NCI-H2196 (cell line): ENCODE measurements at regions not wholly inside any gene's neighbourhood (a gene's known extent, or its start where the extent isn't known, plus 50 kb on each side); places are given as distances from the start of the nearest gene placed in this dataset.

ENCODE experiments used
- DNase-seq: peaks from one replicate; lab custom pipeline; 2025; ENCODE audit not compliant: unreplicated experiment; lab: John Stamatoyannopoulos, UW

DNA sequence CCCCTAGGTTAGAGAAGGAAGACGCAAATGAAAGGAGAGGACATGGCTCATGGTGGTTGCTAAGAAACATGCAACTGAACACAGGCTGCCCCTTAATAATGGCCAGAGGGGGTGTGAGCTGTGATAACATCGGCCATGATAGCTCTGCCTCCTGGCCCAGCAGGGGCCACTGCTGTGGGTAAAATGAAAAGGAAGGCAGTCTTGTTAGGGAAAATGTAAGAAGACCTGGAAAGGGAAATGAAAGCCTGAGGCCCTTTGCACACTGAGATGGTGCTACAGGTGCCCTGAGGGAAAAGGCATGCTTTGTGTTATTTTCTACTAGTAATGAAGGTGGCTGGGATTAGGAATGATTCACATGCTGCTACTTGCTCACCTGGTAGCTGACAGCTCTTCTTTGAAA lies 123.6 kb upstream of the MID1 start:
- no peak for DNase-seq

DNA sequence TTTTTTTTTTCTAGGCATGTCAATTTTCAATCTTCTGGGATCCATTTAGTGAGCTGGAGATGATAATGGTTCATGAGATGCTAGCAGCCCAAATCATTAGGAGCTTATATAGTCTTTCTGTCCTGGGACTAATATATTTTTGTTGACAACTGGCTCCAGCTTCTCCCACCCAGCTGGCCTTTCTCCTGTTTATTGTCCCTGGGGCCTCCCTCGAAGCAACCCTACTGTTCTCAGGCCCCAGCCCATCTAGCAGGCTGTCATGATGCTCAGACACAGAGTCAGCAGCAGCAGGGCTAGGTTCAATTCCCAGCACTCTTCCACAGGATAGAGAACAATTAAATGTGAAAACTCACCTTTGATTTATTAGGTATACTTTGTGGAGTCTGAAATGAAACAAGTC lies 127.6 kb upstream of the MID1 start:
- no peak for DNase-seq

DNA sequence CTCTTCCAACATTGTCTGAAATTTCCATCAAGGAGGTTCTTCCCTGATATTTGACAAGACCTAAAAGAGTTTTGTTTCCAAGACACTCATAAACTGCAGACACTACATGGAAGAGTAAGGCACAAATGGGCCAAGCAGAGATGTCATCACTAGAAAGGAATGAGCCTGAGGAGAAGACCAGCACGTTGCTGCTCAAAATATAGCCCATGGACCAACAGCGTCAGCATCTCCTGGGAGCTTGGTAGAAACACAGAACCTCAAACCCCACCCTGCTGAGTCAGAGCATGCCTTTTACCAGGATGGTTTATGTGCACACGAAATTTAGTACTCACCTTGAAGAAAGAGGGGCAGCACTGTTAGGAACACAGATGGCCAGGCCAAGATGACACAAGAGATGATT lies 128.7 kb upstream of the MID1 start:
- DNase-seq, result no peak

DNA sequence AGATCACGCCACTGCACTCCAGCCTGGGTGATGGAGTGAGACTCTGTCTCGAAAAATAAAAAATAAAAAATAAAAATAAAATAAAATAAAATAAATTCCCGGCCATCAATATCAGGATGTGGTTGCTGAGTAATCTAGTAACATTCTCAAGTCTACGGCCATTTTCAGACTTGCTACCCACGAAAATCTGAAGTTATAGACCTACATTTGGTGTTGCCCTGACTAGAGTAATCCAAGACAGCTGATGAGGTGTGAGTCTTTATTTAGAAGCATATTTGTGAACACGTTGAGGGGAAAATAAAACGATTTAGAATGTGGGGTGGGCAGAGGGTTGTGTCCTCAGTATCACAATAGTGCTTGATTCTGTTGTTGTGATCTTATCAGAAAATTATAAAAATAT lies 130.2 kb upstream of the MID1 start:
- DNase-seq, result no peak

DNA sequence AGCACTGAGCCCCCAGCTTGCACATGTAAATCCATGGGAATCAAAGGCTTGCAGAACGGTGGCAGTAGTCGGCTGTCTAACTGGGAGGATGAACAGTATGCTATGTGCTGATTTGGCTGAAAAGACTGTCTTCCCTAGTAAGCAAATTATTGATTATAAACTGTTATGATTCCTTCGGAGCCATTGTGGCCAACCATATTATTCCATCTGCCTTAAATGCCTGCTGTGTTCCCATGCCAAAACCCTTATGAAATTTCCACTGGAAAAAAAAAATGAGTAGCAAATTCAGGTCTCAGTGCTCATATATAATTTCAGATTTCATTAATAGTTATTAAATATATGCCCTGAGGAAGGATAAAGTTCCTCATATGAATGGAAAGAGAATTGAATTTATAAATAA lies 132.7 kb upstream of the MID1 start:
- DNase-seq, result no peak

DNA sequence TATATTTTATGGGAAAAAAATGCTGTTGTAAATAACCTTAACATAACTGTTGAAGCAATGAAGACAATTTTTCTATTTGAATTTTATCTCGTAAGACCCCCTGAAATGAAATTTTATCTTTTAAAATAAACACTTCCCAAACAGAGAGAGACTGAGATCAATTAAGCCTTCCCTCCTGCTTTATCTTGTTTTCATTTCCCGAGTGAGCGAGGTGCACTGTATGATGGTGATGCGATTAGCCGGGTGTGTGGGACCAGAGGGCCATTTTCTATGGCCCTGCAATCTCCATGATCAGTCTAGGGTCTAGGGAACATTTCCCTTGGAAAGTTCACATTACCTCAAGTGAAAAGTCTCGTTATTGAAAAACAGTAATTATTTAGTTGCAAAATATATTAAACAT lies 134.1 kb upstream of the MID1 start:
- DNase-seq, result no peak

DNA sequence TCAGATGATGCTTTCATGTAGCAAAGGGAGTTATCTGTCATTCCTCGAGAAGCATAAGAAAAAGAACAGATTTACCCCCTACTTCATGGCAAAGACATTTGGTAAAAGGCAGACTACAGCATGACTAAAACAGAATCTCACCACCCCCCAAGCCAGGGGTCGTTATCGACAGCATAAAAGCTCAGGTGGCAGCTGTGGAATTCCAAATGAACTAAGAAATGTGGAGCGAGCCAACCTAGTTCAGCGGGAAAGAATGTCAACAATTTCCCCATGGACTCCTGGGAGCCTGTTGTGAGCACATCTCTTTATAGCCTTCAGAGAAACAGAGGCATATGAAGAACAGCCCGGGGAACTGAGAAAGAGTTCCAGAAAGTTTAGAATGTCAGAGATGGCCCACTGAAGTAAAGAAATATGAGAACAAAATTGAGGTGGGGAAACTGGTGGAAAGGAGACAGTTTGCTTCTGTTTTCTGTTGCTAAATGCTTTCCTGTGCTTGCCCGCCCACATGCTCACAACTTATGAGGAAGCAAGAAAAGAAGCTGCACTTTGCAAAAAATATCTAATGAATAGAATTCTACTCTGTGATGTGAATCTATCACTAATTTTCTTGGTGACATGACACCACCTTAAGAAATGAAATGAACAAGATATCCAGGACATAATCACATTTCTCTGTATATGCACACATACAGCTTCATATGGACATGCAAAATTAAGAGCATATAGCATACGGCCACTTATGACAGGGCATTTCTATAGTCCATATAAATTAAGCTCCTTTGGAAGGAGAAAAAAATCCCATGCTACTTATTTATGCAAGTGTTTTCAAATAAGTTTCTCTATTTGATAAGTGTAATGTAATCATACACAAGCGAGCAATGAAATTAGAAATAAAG lies 135.3 kb upstream of the MID1 start:
- DNase-seq, result no peak

DNA sequence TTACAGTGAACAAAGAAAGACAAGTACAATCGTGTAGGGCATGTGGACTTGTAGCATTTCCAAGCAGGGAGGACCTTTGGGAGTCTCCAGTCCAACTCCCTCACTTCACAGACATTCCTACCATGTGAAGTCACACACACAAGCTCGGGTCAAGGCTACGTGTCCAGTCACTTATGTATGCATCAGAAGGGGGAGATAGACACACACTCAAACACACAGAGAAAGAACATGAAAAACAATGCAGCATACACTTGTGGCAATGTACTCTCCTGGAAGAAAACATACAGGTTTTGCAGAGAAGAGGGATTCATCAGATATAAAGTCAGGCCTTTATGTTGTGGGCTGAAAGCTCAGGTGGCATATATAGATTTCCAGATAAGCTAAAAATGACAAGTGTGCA lies 136.1 kb upstream of the MID1 start:
- no peak for DNase-seq

DNA sequence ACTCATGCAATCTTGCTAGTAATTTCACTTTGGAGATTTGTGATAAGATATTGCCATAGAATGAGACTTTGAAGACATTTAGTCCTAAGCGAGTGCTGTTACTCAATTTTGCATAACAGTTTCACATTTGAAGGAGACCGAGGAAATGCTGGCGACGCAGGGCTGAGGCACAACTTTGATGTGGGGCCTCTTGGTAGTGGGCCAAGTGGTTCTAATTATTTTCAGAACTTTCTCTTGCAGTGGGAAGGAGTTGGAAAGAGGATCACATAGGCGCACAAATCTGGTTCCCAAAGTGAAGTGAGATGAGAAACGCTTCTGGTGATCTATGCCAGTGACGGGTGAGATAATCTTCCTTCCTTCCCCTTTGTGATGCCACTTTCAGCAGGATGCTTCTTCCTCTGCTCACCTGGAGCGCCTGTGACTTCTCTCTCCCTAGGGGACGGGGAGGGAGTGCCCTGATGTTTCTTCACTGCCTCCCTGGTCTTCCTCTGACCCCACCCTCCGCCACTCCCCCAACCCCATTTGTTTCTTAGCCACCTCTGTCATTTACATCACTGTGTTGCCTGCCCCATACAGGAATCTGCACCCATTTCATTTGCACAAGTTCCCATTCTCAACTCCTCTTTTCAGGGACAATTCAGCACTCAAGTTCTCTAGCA lies 138.9 kb upstream of the MID1 start:
- DNase-seq, result no peak

DNA sequence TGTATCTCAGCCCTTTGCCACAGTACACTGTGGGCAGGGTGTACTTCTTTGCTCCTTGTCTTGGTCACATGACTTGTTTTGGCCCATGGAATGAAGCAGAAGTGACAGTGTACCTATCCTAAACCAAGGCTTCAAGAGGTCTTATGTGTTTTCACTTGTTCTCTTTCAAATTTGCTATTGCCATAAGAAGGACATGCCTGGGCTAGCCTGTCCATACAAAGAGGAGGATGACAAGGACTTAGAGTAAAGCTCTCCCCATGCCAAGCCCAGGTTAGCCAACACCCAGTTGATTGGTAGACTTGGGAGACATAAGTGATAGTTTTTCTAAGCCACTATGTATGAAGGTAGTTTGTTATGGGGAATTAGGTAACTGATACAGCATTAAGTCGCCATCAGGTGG lies 141.1 kb upstream of the MID1 start:
- DNase-seq, result no peak

DNA sequence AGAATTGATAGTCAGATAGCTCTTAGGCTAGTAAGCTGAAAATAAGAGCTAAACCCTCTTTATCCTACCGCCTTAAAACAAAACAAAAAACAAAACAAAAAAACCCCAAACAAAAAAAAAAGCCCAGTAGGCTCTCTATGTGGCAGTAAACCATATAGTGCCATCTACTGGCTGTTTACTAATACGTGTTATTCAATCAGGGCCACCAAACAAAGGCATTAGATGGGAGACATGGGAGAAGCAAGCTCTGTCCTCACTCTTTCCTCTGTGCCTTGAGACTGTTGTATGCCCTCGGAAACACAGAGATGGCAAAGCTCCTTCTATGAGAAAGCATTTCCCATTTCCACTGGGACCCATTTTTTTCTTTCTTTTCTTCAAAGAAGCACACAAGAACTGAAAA lies 148.8 kb upstream of the MID1 start:
- peak; percentile 51 for DNase-seq

DNA sequence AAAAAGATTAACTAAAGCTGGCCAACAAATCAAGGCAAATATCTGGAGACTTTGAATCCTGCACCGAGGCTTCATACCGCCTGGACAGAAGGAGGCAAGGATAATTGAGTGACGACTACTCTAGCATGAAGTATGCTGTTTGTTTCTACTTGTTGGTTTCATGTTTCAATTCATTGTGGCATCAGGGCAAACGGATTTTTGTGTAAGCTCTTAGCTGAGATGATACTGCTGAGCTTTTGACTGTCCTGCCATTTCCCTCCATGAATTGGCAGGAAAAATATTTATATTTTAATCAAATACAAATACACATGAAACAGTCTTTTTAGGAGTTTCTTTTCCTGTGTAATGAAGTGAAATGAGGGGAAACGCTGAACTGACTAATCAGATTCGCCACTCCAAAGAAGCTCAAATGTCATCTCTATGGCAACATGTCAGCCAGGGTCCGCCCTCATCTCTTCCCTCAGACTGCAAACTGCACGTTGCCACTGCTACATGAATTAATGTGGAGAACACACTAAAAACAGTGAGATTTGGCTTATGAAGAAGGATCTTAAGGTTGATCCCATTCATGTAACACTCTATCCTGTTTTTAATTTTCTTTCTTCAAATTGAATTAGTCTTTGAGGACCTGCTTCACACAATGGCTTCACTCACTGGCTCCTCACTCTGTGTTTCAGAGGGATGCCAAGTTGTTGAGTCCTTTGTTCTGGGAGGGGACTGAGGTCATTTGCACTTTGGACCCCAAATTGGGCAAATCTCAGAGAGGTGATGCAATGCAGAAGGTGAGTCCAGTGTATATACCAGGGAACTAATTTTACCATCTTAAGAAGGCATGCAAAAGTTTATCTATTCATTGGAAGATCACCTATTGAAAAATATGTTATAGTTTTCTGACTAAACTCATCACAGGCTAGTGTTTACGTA lies 149.6 kb upstream of the MID1 start:
- DNase-seq, result peak; percentile 56

DNA sequence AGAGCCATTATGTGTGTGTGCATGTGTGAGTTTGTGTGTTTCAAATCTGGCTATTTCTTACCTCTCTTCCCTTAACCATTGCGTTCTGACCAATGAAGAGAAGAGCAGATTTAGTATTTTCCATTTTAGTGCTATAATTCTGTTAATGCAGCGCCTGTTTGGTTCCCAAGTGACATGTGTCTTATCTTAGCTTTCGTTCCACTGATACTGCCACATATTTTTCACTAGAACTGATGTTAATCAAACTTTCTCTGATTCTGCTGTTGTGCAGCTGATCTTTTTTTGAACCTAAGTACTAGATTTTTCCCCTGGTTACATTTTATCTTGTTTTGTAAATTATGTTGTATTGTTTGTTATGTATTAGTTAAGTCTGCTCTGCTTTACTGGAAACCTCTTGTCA lies 152.9 kb upstream of the MID1 start:
- no peak for DNase-seq

DNA sequence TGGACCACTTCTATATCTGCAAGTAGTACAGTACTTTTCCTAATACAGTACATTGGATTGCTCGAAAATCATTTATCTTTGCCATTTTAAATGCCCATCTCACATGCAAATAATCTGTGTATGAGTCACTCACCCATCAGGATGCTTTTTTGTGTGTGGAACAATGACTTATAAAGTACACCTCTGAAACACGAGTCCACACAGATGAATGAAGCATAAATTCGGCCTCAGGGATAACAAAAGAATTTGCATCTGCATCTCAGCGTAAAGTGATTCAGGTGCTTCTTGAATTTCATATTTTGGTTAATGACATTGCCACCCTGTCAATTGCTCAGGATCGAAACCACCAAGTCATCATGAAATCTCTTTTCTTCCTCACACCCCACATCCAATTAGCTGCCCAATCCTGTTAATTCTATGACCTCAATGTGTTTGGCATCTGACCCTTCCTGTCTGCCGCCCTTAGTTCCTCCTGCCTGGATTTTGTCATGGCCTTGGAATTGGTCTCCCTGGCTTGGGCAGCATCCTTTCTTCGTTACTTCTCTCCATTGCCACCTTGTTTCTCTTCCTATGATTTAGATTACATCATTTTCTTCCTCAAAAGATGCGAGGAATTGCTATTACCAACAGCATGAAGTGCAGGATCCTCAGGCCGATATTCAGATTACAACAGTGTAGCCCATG lies 161.6 kb upstream of the MID1 start:
- no peak for DNase-seq

DNA sequence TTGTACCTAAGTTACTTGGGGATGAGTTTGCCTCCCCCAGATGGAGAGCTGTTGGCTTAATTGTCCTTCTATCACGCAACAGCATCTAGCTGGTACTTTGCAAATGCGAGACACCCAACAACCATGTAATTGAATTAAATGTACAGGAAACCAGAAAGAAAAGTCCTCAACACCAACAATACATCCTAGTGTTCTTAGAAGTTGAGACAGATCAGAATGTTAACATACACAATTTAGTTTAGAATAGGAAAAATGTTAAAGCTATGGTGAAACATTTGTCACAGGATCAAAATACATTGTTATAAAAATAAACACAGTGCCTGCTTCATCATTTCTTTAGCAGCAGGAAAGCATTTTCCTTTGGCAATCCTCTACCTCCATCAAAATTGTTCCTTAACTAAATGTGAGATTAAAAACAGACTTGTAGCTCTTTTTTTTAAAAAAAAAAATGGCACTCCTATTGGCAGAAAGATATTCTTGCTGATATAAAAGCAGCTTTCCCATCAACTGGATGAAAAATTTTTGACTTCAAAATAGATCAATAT lies 163.1 kb upstream of the MID1 start:
- DNase-seq, result no peak

DNA sequence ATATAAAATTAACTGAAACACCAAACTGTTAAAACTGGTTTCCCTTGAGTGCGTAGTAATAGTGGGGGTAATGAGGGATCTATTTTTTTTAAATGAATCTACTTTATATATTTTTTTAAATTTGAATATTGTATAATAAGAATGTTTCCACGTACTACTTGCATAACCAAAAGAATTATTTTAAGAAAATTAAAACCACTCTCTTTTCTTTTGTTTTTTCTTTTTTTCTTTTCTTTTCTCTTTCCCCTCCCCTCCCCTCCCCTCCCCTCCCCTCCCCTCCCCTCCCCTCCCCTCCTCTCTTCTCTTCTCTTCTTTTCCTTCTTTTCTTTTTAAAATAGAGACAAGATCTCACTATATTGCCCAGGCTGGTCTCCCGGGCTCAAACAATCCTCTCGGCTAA lies 166.9 kb upstream of the MID1 start:
- DNase-seq, result no peak

DNA sequence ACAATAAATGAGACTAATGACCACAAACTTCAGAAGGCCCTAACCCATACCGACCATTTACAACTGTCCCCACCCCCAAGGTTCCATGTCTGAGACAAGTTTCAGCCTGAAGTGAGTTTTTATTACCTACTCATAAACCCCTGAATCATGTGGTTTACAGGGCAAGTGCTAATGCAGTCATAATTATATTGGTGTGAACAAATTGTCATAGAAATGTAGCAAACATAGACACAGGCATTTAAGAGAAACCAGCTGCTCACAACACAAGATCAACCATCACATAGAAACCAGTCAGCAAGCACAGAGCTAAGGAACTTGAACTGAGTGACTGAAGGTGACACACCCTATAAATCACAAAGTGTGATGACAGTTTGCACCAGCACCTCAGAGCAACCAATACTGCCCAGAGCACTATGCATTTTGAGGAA lies 173.8 kb upstream of the MID1 start:
- DNase-seq, result no peak

DNA sequence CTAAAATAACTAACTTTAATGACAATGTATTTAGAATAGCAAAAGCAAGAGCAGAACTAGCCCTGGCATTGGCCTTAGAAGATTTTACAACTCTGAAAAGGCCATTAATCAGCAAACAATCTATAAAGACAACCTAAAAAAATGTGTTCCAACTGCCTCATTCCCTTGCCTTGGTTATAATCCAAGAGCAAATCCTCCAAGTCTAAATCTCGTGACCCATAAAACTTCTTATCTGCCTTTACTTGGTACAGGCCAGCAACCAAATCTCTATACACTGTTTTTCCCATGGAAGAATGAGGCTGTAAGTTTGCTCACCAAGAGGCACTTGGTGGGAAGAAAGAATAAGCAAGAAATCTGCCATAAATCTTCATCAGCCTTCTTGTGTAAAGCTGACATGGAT lies 175.3 kb upstream of the MID1 start:
- DNase-seq, result no peak

DNA sequence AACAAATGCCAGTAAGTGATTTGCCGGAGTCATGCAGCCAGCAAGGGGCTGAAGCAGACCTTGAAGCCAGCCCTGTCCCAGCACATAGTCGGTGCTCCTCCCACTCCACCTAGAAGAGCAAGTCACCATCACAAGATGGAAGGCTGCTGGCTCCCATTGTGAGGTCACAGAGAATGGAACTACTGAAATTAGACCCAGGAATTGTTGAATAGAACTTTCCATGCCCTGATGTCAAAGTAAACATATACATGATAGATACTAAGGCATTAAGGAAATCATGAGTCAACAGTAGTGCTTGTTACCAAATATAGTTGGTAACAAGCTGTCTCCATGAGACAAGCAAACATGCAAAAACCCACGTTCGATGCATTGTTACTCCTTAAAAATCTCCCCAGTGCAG lies 177.1 kb upstream of the MID1 start:
- DNase-seq, result no peak

DNA sequence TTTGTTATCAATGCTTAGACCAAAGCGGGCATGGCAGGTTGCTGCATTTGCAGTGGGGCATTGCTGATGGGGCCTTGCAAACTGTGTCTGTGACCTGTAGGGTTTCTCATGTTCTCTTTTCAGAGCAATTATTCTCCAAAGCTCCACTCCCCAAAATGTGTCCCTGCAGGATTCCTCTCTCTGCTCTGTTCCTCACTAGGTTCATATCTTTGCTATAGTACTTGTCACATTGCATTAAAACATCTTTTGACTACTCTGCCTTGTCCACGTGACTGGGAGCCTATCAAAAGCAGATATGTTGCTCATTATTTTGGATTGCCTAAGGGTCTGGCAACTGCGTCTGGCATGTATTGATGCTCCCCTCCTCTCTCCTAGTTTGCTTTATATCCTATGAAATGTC lies 177.7 kb upstream of the MID1 start:
- DNase-seq, result no peak

DNA sequence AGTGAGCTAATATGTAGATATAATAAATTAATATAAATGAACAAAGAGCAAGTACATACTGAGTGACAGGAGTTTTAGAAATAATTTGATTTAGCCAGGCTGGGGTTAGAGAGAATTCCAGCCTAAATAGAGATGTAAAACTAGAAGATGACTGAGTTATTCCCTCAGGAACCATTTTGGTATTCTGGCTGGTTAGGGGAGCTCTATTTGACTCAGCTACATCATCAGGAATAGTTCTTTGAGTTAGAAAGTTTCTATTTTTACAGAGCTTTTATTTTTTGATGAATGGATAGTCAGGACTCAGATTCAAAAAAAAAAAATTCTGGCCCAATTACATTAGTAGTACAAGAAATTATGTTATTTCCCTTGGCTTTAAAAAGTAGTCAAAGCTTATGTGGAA lies 180.4 kb upstream of the MID1 start:
- DNase-seq, result no peak
